Activated T-helper 1 cell treated with Interleukin-2 at 50 U/mL for 16 hours (primary cell): ENCODE measurements at regions not wholly inside any gene's neighbourhood (a gene's known extent, or its start where the extent isn't known, plus 50 kb on each side); places are given as distances from the start of the nearest gene placed in this dataset.

Experiments used
- DNase-seq: peaks from one replicate; pipeline ENCODE4 v3.0.0-alpha.2; 2020; ENCODE audit warnings: low read depth

DNA sequence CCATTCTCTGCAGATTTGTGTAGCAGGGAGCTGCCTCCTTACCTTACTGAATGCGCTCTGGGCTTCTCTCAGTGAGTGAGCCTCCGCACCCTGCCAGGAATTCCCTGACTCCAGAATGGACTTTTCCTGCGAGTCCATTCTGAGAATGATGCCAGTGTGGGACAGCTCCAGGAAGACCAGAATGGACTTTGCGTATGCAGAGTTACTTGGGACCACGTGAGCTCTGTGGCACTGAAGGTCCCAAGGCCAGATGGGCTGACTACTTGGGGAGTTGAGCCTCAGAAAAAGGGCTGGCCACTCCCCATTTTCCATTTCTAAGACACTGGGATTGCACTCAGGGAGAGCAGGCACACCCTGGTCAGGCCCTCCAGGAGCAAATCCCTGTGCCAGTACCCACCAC is 324.7 kb upstream of the ZMIZ1 start:
- DNase-seq, result no peak

DNA sequence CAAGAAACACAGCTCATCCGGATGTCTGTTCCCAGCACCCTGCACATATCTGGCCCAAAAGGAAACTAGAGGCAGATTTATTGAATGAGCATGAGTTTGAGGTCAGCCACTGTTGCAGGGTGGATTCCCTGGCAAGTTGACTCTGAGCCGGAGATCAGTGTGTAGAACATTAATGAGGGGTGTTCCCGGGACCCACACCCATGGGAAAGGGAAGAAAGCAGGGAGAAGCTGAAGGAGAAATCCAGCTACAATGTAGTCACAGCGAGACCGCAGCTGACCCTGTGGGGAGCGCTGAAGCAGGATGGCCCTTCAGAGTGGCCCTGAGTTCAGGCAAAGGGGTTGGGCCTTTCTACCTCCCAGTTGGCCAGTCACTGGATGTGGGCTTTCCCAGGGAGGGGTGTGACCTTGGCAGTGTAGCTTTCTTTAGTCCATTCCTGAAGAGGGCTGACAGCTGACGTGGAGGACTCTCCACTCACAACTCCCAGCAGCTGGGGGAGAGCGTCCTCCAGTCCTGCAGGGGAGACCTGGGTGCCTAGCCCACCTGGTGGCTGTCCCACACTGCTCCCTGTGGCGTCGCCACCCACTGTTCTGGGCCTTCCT is 324.2 kb upstream of the ZMIZ1 start:
- DNase-seq, result no peak

DNA sequence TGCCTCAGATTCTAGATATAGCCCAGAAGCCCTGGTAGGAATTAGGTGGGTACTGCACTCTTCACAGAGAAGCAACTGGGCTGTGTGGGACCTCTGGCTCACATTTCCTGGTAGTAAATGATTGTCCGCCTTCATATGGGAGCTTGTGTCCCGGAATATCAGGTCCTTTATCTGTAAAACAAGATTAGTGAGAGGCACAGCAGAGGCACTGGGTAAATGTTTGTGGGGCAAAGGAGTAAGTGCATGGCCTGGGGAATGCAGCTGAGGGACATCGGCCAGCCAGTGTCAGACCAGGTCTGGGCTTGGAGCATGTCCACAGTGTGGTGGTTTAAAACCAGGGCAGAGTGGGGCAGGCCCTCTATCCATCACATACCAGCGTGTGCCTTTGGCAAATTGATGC is 323.3 kb upstream of the ZMIZ1 start:
- no peak for DNase-seq

DNA sequence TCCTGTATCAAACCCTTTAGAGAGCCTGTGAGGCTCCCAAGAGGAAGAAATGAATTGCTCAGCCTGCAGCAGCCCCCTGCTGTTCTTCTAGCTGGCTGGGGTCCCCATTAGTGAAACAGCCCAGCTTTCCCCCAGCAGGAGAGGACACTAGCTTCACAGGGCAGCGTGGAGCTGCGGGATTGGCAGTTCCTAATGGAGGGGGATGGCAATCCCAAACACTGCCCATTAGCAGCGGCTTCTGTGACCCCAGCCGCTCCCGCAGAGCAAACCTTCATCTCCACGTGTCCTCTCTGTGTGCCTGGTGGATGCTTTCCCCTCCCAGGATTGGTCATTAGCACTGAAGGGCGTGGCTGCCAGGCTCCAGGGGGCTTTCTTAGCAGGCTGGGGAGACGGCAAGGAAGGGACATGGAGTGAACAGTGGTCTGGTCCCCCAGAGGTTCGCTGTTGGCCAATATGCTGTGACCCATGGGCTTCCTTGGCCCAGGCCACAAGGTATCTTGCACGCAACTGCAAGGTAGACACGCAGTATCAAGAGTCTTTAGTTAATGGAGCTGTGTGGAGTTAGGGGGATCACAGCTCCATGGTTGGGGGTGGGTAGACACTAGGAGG is 322.5 kb upstream of the ZMIZ1 start:
- DNase-seq, result no peak

DNA sequence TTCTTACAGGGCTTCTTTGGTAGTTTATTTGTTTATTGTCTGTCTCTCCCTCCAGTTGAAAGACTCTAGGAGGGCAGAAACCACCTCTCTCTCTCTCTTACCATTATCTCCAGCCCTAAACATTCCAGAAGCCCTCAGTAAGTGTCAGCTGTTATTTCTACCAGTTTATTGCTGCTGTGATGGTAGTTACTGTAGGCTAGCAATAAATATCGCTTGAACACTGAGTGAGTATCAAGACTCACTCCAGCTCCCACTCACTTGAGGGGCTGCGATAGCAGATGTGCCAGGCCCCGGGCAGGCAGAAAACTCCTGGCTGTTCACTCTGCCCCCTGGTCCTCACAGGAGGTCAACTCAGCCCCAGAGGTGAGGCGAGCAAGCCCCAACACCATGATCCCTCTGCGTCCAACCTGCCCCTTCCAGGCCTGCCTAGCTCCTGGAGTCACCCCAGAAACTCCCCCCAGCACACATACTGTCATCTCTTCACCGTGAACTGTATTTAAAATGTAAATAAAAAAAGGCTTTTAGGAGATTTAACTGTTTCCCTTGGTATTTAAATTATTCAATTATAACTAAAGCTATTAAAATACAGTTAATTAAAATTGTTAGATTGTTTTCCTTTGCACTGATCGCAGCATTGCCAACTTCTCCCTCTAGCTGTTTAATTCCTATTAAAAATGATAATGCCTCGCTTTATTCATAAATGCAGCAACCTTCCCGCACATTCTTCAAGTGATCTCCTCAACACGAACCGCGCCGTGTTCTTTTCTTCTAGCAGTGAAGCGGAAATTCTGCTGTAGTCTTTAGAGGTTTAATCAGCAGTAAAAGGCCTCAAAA is 321.1 kb upstream of the ZMIZ1 start:
- no peak for DNase-seq

DNA sequence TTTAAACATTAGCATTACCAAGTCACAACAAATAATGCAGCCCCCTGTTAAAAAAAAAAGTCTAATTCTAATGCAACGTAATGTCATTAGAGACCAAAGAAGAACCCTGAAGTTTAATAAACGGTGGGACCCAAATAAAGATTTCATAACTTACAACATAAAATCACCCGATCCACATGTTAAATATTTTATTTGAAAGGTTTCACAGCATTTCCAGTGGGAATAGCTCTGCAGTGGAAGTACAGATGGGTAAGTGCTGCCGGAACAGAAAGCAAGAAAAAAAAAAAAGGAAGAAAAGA is 320.6 kb upstream of the ZMIZ1 start:
- DNase-seq, result no peak

DNA sequence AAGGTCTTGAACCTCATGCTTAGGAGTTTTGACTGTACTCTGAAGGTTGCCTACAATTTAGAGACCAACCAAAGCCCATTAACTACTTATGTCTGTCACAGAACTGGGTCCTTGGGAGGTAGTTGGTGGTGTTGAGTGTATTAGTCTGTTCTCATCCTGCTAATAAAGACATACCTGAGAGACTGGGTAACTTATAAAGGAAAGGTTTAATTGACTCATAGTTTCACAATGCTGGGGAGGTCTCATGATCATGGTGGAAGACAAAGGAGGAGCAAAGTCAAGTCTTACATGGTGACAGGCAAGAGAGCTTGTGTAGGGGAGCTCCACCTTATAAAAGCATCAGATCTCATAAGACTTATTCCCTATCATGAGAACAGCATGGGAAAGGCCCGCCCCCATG is 319.6 kb upstream of the ZMIZ1 start:
- DNase-seq, result no peak

DNA sequence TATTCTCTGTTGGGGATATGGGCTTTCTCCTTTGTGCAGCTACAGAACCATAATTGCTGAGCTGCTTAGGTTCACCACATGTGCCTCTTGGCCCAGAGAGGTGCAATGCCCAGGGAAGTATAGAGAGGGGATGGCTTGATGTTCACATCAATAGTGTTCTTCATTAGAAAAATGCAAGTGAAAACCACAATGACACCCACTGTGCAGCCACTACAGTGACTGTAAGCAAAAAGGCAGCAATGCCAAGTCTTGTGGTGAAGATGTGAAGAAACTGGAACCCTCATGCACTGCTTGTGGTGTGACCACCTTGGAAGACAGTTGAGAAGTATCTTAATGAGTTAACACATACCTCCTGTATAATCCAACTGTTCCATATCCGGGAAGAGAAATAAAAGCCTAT is 318.9 kb upstream of the ZMIZ1 start:
- DNase-seq, result no peak

DNA sequence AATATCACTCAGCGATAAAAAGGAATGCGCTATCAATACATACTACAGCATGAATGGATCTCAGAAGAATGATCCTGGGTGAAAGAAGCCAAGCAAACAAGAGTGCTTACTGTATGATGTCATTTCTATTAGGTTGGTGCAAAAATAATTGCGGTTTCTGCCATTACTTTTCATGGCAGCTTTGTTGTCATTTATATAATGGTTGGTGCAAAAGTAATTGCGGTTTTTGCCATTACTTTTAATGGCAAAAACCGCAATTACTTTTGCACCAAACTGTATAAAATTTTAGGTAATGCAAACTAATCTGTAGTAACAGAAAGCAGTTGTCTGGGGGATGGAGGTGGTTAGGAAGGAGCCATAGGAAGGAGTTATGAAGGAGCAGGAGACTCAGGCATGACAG is 318.3 kb upstream of the ZMIZ1 start:
- no peak for DNase-seq

DNA sequence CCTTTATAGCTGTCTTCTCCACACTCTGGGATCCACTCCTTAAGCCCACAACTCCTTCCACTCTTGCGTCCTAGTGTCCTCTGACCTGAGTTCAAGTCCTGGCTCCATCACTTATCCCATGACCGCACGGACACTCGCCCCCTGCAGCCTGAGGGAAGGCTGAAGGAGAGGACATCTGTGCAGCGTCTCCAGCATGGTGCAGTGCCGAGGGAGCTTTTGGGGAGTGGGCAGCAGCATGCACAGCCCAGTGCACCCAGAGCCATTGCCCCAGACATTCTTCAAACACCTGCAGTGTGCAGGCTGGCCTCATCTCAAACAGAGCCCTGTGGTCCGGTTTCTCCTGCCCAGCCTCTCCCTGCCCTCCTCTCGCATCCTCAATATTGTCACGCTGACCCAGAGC is 317.1 kb upstream of the ZMIZ1 start:
- DNase-seq, result no peak

DNA sequence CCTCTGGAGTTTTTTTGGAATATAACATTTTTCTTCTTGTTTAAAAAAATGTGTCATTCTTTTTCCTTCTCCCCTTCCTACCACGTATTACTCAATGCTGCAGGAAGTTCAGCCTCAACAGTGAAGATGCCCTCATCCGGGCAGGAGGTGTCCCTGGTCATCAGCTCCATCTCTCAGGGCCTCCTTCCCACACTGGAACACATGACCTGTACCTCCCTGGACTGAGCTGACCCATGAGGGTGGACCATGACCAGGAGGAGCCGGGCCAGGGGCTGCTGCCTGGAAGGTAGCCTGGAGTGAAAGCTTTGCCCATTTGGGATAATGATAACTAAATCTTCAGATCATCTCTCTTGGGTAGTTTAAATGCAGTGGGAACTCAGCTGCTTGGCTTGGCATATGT is 316.5 kb upstream of the ZMIZ1 start:
- DNase-seq, result no peak

DNA sequence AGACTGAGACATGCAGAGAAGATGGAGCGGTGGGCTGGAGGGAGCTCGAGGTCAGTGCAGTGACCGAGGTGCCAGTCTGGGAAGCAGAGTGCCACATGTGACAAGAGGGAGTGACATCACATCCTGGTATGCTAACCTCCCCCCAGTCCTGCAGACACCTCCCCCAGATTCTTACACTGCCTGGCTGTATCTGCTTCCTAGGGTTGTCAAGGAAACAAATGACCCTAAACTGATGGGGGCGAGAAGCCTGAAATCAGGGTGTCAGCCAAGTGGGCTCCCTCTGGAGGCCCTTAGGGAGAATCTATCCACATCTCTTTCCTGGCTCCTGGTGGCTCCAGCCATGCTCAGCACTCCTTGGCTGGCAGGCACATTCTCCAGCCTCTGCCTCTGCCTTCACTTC is 316.1 kb upstream of the ZMIZ1 start:
- DNase-seq, result no peak

DNA sequence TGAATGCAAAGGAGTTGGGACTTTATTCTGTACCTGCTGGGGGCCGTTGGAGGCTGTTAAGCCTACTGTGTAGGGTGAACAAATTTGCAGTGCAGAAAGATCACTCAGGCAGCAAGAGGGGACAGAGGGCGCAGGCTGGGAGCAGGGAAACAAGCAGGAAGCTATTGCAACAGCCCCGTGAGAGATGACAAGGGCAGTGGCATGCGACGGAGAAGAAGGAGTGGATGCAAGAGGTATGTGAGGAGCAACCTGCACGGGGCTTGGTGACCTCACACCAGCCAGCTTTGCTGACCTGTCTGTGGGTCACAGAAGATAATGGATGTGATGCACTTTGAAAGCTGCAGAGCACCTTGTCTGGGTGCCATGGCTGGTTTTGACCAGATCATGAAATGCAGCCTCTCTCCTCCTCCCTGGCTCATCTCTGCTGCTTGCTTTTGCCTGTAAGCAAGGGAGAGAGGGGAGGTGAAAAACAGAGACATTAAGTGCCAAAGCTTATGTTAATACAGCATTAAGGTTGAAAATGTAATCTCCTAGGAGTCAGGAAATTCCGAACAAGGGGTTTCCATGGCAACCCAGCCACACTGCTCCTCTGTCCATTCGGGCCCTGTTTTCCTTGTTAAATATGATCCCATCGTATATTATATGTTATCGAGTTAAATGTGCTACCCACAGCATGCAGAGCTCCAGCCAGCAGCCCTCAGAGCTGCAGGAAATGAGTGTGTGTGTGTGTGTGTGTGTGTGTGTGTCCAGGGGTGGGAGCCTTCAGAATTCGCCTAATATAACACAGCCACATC is 314.3 kb upstream of the ZMIZ1 start:
- DNase-seq, result no peak

DNA sequence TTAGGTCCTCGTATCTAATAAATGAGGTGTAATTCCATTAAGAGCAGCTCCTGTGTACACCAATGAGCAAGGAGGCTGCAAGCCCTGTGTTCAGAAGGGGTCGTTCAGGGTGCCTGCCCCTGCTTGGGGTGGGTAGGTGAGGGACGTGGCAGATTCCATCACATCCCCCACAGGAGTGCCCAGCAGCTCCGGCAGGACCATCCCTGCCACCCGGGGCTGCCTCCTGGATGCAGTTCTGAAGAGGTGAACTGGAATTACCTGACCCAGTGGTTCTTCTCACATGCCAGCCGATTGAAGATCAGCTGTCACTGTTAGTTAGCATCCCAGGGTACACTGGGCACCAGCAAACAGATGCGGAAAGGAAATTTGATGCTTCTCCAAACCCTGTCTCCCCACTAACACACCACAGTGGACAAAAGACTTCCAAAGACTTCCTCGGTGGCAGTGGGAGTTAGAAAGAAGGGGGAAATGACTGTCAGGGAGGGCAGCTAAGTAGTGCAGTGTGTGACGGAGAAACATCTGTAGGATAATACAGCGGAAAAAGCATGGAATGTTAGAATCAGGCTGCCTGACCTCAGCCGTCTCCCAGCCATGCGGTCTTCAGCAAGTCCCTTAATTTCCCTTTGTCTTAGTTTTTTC is 313.6 kb upstream of the ZMIZ1 start:
- DNase-seq, result no peak

DNA sequence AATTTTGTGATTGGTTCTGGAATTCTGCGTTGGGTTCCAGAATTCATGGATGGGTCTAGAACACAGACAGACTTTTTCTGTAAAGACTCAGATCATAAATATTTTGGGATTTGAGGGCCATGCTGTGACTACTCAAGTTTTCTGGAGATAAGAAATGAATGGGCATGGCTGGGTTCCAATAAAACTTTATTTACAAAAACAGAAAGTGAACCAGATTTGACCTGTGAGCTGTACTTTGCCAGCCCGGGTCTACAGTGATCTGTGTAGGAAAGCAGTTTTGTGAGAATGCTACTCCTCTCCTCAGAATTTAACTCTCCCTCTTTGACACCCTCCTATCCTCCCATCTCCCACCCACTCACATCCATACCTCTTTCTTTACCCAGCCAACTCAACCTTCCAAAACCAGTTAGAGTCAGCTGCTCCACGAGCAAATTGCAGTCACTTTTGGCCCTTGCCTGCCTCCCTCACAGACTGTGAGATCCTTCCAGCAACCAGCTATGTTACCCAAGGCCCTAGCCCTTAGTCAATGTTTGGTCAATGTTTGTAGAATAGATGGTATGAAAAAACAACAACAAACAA is 312.8 kb upstream of the ZMIZ1 start:
- DNase-seq, result no peak

DNA sequence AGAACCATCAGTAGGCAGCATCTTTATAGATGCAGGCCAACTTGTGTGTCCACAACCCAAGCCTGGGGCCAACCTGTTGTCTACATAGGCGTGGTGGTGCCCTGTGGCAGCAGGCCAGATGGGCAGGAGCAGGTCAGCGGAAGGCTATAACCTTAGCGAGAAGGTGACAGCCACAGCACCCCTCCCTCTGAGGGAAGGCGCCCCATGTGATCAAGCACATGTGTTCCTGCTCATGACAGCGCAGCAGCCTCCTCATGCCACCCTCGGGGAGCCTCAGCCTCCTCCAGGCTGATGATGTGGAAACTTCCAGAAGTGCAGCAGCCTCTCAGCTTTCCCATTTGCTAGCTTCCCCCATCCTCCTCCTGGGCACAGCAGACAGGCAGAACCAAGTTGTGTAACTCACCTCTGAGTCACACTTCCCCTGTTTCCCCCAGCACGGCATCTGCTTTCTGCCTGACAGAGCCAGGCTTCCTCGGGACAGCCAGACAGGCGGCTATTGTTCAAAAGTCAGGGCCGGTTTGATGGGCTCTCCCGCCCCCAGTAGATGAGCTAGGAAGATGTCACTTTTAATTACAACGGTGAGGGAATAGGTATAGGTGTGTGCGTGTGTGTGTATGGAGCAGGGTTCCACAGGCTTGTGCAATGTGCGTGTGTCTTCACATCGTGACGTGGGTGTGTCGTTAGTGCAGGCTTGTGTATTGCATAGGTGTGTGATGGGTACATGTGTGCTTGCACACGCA is 312.0 kb upstream of the ZMIZ1 start:
- no peak for DNase-seq

DNA sequence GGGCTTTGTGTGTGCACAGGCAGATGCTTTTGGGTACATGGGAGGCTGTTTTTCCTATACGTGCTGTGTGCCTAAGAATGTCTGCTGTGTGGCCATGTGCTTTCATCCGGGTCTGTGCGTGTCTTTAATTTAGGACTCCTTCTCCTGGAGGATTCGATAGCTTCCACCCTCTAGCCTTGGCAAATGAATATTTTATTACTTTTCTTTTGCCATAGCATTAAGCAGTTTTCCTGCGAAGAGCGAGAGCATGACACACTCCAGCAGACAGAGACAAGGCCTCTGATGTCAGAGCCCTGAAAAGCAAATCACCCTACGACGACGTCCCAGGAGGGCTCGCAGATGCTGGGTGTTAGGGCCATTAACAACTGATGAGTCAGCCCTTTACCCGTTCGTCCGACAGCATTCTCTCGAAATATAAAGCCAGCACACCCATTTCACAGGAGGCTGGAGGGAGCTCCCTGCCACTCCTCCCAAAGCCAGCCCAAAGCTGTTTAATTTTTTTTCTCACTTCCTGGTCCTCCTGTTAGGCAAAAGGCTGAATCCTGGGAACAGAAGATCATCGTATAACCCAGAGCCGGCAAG is 311.3 kb upstream of the ZMIZ1 start:
- DNase-seq, result no peak

DNA sequence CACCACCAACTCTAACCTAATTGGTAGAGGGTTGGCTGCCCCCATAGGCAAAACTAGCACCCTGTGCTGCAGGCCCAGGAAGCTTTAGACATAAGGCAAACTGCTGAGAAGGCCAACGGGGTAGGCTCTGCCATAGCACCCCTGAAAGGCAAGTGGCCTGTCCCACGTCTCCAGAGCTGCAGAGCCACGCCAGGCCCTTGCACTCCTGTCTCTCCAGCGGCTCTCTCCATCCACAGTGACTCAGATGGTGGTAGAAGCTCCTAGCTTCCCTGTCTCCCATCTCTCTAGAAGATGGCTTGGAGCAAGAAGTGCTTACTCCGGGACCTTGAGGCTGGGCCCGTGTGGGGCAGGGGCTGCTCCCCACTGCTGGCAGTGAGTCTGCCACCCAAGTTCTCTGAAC is 310.6 kb upstream of the ZMIZ1 start:
- DNase-seq, result no peak

DNA sequence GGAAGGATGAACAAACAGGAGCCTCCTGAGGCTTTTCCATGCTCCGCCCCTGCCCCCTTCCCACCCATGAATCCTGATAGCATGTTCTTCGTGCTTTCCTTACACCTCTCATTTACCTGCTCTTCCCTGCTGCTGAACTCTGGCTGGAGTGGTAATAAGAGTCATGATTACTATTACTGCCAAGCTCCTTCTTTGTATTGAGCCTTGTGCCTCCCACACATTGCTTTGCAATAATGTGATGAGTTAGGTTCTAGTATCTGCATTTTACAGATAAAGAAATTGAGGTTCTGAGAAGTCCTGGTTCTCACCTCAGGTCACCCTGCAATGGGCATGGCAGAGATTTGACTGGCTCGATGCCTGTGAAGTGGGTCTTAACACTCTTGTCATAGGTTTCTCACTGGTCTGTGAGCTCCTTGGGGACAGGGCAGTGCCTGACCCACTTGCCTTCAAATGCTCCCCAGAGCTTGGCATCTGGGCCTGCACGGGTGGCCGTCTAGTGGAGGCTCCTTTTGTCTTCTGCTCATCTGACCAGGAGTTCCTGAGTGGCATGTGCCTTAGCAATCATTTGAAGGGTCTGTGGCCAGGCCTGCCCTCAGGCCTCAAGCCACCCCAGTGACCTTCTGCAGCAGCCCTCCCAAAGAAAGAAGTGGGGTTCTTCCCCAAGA is 309.2 kb upstream of the ZMIZ1 start:
- no peak for DNase-seq
